ENCODE measurements at regions not wholly inside any gene's neighbourhood (a gene's known extent, or its start where the extent isn't known, plus 50 kb on each side); places are given as distances from the start of the nearest gene placed in this dataset.
"Not testable (repeated sequence)": the region's sequence is repeated elsewhere in the genome, so short reads cannot be mapped to it uniquely, and the experiment has no call there.

- no peak for DNase-seq
Measured at GRCh38 chr14:55807881-55808379, 227.9 kb downstream of the KTN1 start.

- DNase-seq = no peak
Measured at GRCh38 chr14:55813630-55814029, 233.6 kb downstream of the KTN1 start.

- no peak for DNase-seq
Measured at GRCh38 chr14:55814064-55814463, 234.1 kb downstream of the KTN1 start.

GRCh38 chr14:55814873-55815272 is 234.9 kb downstream of the KTN1 start:
- DNase-seq = no peak

- no peak for DNase-seq
Measured at GRCh38 chr14:55816225-55816624, 236.2 kb downstream of the KTN1 start.

GRCh38 chr14:55819610-55820304 is 239.8 kb downstream of the KTN1 start:
- no peak for DNase-seq

- no peak for DNase-seq
Measured at GRCh38 chr14:55822906-55823305, 242.9 kb downstream of the KTN1 start.

GRCh38 chr14:55832122-55832911 is 252.3 kb downstream of the KTN1 start:
- no peak for DNase-seq

GRCh38 chr14:55832974-55833373 is 253.0 kb downstream of the KTN1 start:
- no peak for DNase-seq

- DNase-seq = no peak
Measured at GRCh38 chr14:55834390-55834789, 254.4 kb downstream of the KTN1 start.

- no peak for DNase-seq
Measured at GRCh38 chr14:55835985-55836384, 256.0 kb downstream of the KTN1 start.

- DNase-seq = no peak
Measured at GRCh38 chr14:55837467-55837866, 257.5 kb downstream of the KTN1 start.

- DNase-seq = no peak
Measured at GRCh38 chr14:55838529-55839052, 258.6 kb downstream of the KTN1 start.

GRCh38 chr14:55839301-55839947 is 259.4 kb downstream of the KTN1 start:
- not testable (repeated sequence) for DNase-seq

- DNase-seq = no peak
Measured at GRCh38 chr14:55840821-55841220, 260.8 kb downstream of the KTN1 start.

- no peak for DNase-seq
Measured at GRCh38 chr14:55841625-55842024, 261.6 kb downstream of the KTN1 start.

- DNase-seq = no peak
Measured at GRCh38 chr14:55843718-55844403, 263.9 kb downstream of the KTN1 start.

GRCh38 chr14:55845963-55846825 is 266.2 kb downstream of the KTN1 start:
- no peak for DNase-seq

GRCh38 chr14:55846826-55847446 is 266.9 kb downstream of the KTN1 start:
- DNase-seq = no peak

GRCh38 chr14:55847766-55848165 is 267.8 kb downstream of the KTN1 start:
- no peak for DNase-seq

- no peak for DNase-seq
Measured at GRCh38 chr14:55848964-55849363, 269.0 kb downstream of the KTN1 start.
